ENCODE measurements at regions not wholly inside any gene's neighbourhood (a gene's known extent, or its start where the extent isn't known, plus 50 kb on each side); places are given as distances from the start of the nearest gene placed in this dataset.

DNA sequence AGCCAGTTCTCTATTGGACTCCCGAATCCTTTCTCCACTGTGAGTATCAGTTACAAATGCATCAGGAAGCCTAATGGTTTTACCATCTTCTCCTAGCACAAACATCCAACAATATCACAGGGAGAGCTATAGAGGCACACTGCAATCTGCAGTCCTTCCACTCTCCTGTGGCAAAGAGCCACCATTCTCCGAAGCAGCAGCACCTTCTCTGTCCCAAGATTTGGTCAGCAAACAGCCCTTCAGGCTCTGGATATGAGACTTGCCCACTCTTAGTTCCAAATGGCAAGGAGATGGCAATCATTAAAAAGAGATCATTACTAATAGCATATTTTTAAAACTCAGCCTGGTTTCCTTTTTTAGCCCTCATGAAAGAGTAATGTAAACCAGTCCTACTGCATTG, 223.4 kb downstream of the HS3ST3A1 start:
- TF ChIP-seq, protein P1, sequence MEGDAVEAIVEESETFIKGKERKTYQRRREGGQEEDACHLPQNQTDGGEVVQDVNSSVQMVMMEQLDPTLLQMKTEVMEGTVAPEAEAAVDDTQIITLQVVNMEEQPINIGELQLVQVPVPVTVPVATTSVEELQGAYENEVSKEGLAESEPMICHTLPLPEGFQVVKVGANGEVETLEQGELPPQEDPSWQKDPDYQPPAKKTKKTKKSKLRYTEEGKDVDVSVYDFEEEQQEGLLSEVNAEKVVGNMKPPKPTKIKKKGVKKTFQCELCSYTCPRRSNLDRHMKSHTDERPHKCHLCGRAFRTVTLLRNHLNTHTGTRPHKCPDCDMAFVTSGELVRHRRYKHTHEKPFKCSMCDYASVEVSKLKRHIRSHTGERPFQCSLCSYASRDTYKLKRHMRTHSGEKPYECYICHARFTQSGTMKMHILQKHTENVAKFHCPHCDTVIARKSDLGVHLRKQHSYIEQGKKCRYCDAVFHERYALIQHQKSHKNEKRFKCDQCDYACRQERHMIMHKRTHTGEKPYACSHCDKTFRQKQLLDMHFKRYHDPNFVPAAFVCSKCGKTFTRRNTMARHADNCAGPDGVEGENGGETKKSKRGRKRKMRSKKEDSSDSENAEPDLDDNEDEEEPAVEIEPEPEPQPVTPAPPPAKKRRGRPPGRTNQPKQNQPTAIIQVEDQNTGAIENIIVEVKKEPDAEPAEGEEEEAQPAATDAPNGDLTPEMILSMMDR (IDR thresholded peaks at IDR 0.05; ENCODE audit: low read depth, low read length), result no peak
- TF ChIP-seq EZH2phosphoT487 (IDR thresholded peaks at IDR 0.05; ENCODE audit: low read depth), result no peak
